ENCODE measurements at regions not wholly inside any gene's neighbourhood (a gene's known extent, or its start where the extent isn't known, plus 50 kb on each side); places are given as distances from the start of the nearest gene placed in this dataset.
"Not testable (repeated sequence)": the region's sequence is repeated elsewhere in the genome, so short reads cannot be mapped to it uniquely, and the experiment has no call there.

- H3K4me3 ChIP-seq (ENCODE audit: low read depth, low read length); DNase-seq (ENCODE audit: low read depth): not testable (repeated sequence)
Measured at GRCh38 chr3:130151555-130151954, 69.9 kb downstream of the ALG1L2 start.

GRCh38 chr3:130153247-130153646 is 71.6 kb downstream of the ALG1L2 start:
- not testable (repeated sequence) for H3K4me3 ChIP-seq (ENCODE audit: low read depth, low read length); DNase-seq (ENCODE audit: low read depth)

GRCh38 chr3:130155464-130155863 is 73.8 kb downstream of the ALG1L2 start:
- peak; percentile 28; the same call in 1 of the 2 replicates for TF ChIP-seq CTCF (IDR thresholded peaks at IDR 0.05; ENCODE audit: control insufficient read depth, extremely low read depth, insufficient read depth)
- H3K4me3 ChIP-seq (ENCODE audit: low read depth, low read length); DNase-seq (ENCODE audit: low read depth): not testable (repeated sequence)

DNA sequence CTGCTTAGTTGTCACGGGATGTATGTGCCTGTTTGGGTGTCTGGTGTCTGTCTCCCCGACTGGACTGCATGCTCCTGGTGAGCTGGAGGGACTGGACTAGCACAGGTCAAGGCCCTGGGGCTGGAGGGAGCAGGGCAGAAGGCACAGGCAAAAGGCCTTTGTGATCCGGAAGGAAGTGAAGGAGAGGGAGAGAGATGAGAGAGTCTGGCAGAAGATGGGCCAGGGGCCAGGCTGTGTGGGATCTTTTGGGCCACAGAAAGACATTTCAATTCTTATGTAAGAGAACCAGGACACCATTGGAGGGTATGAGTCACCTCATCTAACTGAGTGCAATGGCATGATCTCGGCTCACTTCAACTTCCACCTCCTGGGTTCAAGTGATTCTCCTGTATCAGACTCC is 85.2 kb downstream of the ALG1L2 start:
- H3K4me3 ChIP-seq (ENCODE audit: low read depth, low read length); DNase-seq (ENCODE audit: low read depth): not testable (repeated sequence)

DNA sequence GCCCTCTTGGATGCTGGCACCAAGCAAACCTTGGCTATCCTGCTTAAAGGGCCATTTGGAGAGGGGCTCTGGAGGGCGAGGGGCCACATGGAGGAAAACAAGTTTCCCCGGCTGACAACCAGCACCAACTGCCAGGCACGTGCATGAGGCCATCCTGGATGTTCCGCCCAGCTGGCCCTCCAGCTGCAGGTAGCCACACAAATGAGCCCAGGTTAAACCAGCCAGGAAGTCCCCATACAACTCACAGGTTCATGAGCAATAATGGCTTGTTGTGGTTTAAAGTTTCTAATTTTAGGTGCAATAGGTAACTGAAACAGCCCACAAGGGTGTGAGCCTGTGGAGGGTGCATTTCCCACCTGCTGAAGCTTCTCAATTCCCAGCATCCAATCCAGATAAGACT is 93.6 kb downstream of the ALG1L2 start:
- not testable (repeated sequence) for H3K4me3 ChIP-seq (ENCODE audit: low read depth, low read length); DNase-seq (ENCODE audit: low read depth)

- not testable (repeated sequence) for DNase-seq (ENCODE audit: low read depth)
Measured at GRCh38 chr3:130176476-130177256, 95.0 kb downstream of the ALG1L2 start.

GRCh38 chr3:130178835-130179234 is 97.2 kb downstream of the ALG1L2 start:
- H3K4me3 ChIP-seq (ENCODE audit: low read depth, low read length); DNase-seq (ENCODE audit: low read depth): not testable (repeated sequence)

More at GRCh38 chr3:130176476-130177256, 95.0 kb downstream of the ALG1L2 start:
- not testable (repeated sequence) for H3K4me3 ChIP-seq (ENCODE audit: low read depth, low read length)

DNA sequence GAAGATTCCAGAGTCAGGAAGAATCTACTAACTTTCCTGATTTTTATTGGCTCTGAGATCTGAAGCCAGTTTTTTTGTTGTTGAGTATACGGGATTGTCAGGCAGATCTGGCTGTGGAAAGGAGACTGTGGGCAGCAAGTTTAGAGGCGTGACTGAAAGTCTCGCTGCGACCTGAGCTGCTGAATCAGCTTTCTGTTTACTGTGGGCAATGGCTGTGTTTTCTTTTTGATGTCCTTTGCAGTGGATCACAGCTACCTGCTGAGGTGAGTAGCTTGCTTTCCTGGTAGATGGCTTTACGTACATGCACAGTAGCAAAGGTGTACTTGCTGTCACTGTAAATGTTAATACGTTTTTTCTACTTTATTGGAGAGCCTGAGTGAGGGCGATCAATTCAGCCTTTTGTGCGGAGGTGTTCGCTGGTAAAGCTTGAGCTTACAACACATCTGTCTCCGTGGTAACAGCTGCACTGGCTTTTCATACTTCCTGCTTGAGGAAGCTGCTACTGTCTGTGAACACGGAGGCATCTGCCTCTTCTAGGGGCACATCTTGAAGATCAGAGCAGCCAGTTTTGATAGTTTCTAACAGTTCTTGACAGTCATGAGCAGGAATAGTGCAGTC is 97.8 kb downstream of the ALG1L2 start:
- not testable (repeated sequence) for H3K4me3 ChIP-seq (ENCODE audit: low read depth, low read length); DNase-seq (ENCODE audit: low read depth)

DNA sequence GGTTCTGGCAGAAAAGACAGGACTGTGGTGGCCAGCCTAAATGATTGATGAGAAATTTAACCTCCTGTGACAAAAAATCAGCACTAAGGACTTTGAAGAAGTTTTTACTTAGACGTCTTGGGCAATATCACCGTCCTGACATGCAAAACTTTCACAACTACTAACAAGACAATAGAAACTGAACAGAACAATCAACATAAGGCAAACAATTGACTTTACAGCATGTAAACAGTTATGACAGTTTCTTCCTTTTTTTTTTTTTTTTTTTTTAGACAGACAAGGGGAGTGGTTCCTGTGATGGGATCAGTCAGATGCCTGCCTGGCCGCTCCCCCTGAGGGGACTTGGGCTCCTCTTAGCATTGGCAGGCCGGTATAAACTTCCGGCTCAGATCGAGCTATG is 100.8 kb downstream of the ALG1L2 start:
- DNase-seq (ENCODE audit: low read depth); H3K4me3 ChIP-seq (ENCODE audit: low read depth, low read length): not testable (repeated sequence)

DNA sequence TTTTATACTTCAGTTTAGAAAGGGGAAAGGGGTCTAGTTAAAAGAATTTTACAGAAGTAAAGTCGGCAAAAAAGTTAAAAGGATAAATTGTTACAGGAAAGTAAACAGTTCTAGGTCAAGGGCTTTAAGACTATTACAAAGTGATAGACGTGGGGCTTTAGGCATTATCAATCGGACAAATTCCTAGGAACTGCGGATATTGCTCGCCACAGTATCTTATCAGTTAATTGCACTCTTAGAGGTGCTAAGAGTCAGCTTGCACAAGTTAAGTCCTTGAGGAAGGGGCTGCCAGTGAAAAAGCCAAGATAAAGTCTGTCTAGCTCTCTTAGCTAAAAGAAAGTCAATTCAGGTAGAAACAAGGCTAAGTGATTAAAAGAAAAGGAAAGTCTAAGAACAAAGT is 102.1 kb downstream of the ALG1L2 start:
- DNase-seq (ENCODE audit: low read depth); H3K4me3 ChIP-seq (ENCODE audit: low read depth, low read length): not testable (repeated sequence)

GRCh38 chr3:130184152-130185024 is 102.8 kb downstream of the ALG1L2 start:
- not testable (repeated sequence) for DNase-seq (ENCODE audit: low read depth); H3K4me3 ChIP-seq (ENCODE audit: low read depth, low read length)

DNA sequence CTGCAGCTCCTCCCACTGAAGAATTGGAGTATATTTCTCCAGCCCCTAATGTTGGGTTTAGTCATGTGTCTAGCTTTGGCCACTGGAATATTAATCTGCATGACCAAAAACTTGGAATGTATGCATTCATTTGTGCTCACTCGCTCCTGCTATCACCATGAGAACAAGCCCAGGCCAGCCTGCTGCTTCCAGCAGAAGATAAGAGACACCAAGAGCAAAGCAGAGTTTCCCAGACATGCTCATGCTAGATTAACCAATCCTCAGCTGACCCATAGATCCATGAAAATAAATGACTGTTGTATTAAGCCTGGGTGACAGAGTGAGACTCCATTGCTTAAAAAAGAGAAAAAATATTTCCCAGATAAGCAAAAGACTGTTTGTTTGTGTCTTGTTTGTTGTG is 119.6 kb downstream of the ALG1L2 start:
- not testable (repeated sequence) for H3K4me3 ChIP-seq (ENCODE audit: low read depth, low read length); DNase-seq (ENCODE audit: low read depth)

DNA sequence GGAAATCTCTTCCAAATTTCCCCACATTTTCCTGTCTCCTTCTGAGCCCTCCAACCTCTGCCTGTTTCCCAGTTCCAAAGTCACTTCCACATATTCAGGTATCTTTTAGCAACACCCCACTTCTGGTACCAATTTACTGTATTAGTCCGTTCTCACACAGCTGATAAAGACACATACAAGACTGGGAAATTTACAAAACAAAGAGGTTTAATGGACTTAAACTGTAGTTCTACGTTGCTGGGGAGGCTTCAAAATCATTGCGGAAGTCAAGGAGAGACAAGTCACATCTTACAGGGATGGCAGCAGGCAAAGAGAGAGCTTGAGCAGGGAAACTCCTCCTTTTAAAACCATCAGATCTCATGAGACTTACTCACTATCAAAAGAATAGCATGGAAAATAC is 122.0 kb downstream of the ALG1L2 start:
- DNase-seq (ENCODE audit: low read depth); H3K4me3 ChIP-seq (ENCODE audit: low read depth, low read length): not testable (repeated sequence)
